Middle frontal gyrus (tissue), 1 donor: ENCODE measurements at regions not wholly inside any gene's neighbourhood (a gene's known extent, or its start where the extent isn't known, plus 50 kb on each side); places are given as distances from the start of the nearest gene placed in this dataset.

Experiments used
- DNase-seq: peaks from one replicate; pipeline ENCODE4 v3.0.0-alpha.2; 2015; ENCODE audit warnings: low spot score; ENCODE audit errors: extremely low spot score

DNA sequence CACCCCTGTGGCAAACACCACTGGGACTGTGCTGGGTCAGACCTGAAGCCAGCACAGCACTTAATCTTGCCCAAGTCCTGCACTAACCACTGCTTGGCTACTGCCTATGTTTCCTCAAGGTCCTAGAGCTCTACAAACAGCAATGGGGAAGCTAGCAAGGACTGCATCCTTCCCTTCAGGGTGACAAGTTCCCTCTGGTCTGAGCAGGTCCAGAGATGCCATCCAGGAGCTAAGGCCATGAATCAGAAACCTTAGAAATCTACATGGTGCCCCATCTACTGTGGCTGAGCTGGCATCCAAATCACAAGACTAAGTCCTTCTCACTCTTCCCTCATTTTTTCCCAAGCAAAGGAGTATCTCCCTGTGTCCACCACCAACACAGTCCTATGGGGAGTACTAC, 239.7 kb upstream of the UGT8 start:
- no peak for DNase-seq

DNA sequence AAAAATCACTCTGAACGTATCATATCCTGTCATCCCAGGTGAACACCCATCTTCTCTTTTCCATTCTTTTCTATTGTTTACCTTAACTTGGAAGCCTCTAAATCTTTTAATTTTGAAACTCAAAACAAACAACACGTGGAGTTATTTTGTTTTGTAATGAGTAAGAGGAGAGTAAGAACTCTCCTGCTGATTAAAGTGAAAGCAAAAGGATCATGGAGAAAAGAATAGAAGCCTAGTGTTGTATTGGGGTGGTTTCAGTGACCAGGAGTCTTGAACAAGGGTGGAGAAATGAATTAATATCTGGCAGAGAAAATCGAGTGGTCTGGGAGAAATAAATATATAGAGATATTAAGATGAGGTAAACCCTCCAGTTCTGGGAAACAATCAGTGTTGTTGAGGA, 237.4 kb upstream of the UGT8 start:
- DNase-seq: no peak

DNA sequence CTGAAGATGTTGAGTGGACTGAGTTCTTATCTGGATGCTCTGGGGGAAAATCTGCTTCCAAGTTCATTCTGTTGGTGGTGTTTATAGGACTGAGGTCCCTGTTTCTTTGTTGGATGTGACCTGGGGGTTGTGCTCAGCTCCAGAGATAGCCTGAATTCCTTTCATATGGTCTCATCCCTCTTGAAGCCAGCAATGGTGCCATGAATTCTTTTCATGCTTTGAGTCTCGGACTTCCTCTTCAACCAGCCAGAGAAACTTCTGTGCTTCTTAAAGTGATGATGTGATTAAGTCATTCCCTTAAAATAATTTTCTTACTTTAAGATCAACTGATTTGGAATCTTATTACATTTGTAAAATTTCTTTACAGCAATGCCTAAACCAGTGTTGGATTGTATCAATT, 233.8 kb upstream of the UGT8 start:
- DNase-seq: no peak

DNA sequence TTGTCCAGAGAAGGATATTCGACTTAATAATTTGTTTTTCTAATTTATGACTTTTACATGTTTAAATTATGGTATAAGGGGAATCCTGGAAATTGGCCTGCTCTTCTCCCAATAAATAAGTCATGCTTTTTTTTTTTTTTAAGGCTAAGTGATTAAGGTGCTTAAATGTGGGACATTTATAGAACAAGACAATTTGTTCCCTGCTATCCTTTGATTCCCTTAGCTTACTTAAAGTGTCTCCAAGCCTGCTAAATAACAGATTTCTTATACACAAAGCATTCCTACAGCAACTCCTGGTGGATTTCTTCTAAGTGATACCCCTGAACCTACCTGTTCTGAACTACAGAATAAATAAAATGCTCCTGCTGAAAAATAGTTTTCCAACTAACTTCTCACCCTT, 233.0 kb upstream of the UGT8 start:
- no peak for DNase-seq

DNA sequence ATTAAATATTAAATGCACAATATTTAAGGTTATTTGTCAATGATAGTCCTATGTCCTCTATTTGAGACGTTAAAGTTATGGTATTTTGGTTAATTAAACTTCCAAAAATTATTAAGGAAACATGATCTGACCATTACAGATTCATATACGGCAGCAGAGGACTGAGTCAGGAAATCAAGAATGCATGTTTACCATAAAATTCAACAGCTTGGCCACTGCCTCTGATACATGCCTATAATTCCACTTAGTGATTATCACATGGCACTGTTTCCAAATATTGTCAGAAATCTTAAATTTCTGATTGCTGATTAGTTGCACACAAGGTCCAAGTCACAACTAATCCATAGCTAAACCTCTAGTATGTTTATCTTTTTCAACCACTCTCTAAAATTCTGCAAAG, 232.2 kb upstream of the UGT8 start:
- DNase-seq: no peak

DNA sequence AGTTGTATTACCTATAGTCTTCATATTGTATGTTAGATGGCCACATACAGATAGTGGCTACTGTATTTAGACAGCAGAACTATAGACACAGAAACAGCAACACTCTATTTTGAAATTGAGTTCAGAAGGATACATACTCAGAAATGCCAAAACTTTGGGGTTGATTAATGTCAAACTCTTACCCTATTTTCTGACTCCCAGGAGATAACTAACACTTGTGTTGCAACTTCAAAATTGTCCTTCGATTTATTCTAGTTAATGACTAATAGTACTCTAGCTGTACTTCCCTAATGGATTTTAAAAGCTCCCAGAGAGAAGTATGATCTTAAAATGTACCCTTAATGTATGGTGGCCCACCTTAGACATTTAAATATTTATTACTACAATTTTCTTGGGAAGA, 229.9 kb upstream of the UGT8 start:
- no peak for DNase-seq

DNA sequence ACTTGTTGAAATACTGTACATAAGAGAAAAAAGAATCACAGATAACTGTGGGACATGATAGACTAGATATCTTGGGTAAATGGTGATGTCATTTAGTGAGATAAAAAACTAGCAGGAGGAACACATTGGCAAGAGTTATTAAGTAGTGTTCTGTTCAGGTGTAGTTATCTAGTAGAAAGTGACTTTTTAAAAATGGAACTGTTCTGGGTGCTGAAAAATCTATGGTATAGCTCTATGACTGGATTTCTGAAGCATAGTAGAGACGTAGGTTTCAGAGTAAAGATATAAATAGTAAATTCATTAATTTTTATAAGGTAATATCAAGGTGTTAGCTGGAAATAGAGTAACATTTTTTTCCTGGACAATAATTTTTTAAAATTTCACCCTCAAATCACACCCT, 225.1 kb upstream of the UGT8 start:
- DNase-seq: no peak

DNA sequence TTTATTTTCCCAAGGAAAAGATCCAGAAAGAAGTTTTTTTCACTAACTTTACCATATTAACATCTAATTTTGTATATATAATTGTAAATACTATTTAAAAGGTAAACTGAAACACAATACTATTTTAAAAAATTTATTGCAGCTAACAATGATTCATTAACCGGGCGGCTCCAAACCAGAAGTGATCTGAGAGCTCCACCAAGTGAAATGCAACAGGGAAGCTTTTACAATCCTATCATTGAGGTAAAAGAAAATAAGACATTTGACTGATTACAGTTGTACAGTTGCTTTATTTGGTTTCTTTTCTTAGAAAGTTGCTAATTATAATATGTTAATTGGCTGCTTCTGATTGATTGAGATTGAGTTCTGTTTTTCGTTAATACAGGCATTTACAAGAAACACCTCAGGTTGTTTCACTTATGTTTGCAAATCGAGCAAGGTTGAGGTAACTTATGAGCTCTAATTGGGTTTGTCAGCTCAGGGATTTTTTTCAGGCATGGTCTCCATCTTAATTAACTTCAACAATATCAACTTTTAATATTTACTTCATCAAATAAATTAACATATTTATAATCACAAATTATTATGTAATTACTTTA, 220.2 kb upstream of the UGT8 start:
- DNase-seq: no peak

DNA sequence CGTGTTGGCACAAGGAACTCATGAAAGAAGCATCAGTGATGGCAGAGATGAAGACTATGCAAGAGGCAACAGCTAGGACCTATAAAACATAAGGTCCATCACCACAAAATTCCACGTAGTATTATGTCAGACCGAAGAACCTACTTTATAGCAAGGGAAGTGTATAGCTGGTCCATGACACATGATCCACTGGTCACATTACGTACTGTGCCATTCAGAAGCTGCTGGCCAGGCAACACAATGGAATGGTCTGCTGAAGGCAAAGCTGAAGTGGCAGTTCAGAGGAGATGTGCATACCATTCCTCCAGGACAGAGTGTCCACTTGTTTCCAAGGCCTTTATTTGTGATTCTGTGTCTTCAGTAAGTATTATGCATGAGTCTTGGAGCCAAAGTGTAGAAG, 215.5 kb upstream of the UGT8 start:
- no peak for DNase-seq

DNA sequence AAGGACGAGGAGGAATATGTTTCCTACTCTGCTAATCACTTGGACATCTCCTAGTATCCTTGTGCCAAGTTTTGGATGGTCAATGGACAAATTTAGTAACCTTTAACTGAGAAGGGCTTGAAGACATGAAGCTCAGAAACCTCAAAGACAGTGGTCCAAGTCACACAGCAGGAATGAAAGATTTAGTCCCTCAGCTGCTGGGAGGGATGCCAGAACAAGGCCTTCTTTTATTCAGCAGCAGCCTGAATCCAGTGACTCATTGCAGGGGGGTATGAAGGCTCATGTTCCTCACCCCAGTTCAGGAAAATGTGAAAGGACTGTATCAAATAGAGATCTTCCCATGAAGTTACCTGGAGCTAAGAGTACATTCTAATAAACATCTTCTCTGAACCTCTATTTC, 214.9 kb upstream of the UGT8 start:
- DNase-seq: no peak

DNA sequence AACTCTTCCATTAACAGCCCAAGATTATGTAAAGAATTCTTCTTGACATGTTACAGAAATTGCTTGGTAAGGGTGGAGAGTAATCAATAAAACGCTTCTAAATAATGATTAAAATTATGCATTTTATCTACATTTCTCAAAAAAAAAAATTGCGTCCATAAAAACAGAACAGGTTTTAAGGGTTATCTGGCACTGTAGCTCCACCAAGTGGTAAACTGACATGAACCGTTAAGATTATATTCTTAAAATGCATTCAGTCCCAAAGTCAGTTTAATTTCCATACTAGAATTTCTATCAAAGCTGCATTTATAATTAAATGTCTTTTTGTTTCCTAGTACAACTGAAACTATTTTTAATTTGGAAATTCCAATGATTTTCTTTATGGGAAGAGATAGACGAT, 214.0 kb upstream of the UGT8 start:
- DNase-seq: peak; percentile 36

DNA sequence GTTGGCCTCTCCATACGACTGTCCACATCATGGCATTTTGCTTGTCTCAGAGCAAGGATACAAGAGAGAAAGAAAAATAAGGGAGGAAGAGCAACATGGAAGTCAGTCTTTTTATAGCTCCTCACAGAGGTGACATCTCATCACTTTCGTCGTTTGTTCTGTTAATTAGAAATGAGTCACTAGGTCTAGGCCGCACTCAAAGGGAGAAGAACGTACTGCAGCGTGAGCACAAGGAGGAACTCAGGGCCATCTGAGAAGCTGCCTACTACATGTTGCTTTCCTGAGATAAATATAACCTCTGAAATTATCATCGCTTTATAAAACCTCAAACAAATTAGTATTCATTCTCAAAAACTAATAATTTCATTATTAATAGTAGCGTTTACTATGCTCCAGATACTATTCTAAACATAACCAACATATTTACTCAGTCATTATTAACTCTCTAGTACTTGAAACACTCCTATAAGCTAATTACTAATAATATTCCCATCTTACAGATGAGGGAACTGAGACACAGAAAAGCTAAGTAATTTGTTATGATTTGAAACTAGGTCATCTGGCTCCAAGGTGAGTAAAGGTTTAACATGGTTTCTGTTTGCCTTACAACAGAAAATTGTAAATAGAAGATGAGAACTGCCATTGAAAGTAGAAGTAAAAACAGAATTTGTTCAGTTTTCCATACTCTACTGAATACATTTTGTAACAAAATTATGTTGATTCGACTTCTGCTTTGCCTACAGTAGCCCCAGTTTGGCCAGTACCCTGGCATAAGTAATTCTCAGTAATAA, 213.2 kb upstream of the UGT8 start:
- no peak for DNase-seq

DNA sequence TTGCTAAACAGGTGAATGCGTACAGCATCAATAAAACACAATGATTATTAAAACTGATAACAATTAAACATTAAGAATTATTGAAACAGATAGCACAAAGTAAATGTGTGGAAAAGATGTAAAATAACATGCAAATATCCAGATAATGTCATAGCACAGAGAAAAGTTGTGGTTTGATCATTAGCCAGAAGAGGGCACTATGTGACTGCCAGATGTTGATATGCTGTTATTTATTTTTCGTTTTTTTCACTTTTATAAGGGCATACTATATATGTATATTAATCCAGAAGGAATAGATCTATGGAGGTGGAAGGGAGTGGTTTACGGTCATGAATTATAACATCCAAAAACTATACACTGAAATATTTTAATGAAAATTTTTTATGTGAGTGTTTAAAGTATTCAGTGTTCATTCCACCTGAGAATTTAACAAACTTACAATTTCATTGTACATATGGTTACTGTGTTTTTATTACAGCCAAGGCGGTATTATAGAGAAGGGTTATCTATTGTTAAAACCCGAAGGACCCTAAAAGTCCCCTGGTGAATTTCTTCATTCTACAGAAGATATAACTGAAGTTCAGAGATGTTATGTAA, 211.9 kb upstream of the UGT8 start:
- DNase-seq: no peak

DNA sequence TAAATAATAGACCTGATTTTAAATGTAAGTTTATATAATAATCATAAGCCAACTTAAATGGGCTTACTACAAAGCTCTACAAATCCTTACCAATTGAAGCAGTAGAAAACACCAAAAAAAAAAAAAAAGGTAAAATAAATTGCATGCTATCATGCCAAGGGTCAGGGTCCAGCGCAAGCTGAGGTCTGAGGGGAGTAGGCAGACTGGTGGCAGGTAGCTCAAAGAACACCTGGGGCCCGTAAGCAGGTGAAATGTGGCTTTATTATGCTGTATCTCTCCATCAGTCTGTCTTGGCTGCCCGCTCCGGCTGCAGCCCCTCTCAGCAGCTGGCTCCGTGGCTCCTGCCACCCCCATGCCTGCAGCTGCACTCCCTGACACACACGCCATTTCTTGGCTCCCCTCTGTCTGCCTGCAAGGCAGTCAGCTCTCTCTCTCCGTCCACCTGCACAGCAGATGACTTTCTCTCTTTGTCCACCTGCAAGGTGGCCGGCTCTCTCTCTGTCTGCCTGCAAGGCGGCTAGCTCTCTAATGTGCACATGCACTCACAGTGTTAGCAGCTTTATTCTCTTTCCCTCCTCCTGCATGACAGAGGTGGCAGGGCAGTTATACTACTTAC, 209.4 kb upstream of the UGT8 start:
- no peak for DNase-seq

DNA sequence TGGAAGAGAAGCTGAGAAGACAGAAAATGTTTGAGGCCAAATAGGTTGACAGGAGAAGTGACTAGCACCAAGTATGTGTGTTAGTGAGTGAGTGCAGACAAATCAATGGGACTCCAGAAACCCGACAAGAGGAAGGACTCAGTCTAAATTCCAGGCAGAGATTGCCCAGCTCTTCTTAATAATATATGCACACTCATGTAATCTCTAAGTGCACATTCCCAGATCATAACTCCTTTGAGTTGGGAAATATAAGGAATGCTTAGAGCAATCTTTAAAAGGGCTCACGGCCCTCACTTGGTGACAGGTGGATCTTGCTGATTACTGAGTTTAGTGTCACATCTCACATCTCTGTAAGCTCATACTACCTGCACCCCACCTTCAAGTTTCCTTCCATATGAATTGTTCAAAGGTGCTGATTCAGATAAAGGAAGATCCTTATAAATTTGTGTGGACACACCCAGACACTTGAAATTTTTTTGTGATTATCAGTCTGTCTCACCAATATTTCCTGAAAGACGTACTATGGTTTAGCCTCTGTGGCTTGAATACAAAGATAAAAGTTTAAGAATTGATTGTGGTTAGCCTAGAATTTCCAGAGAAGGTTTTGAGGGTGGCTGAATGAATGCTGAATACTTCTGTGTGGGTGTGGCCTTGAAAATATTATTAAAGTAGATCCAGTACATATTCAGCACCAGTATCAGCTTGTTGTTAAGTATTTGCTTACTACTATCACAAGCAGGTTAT, 205.1 kb upstream of the UGT8 start:
- no peak for DNase-seq

DNA sequence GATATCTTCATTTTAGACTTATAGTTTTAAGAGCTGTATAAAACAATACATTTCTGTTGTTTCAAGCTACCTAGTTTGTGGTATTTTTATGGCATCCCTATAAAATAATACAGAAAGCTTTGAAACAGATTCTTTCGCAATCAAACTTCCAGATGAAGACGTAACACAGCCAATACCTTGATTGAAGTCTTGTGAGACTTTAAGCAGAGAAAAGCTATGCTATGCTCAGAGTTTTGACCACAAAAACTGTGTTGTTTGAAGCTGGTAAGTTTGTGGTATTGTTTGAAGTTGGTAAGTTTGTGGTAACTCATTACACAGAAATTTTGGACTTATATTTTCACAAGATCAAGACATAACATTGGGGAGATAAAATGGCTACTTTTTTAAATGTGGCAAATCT, 201.8 kb upstream of the UGT8 start:
- DNase-seq: no peak

DNA sequence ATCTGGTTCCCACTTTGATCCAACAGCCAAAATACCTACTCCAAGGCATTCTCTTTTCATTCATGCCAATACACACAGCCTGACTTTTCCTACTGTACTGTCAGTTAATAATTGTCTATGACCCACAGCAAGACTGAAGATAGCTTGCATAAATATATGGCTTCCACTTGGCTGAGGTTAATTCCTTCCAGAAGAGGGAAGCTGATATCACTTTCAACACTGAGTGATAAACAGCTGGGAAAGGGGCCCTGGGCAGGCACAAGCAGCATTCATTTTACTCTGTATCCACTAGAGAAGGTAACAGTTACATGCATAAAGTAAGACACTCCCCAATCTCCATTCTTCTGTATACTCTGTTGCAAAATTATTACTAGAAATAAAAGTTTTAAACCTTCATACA, 200.2 kb upstream of the UGT8 start:
- no peak for DNase-seq

DNA sequence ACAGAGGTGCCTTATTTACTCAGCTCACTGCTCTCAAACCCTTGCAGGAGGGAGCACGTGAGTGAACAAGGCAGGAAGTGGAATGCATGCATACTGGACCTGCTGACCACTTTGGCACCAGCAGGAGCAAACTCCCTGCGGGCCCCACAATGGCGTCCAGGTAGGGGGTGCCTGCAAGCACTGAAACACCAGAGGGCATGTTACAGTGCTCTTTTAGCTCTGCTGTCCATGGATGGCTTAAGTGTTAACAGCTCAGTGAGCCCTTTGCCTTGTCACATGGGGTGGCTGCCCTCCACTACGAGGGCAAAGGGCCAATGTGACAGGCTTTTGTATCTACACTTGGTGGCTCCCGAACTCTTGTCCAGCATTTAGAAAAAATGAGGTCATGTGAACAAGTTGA, 199.5 kb upstream of the UGT8 start:
- DNase-seq: no peak

DNA sequence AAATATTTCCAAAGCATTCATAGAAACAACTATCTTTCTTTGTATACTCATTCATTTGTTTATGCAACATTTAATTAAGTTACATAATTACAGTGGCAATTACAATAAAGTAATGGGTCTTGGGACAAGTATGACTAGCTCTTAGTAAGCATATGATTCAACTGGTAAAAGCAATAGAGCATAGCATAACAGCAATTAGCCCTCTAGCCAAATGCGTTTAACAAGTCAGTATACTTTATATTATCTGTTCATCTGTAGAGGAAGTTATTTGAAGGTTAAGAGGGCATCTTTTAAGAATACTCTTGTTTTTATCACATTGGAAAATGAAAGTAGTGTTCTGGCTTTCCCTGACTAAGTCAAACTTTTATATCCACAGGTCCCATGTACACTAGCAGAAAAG, 198.1 kb upstream of the UGT8 start:
- DNase-seq: no peak

DNA sequence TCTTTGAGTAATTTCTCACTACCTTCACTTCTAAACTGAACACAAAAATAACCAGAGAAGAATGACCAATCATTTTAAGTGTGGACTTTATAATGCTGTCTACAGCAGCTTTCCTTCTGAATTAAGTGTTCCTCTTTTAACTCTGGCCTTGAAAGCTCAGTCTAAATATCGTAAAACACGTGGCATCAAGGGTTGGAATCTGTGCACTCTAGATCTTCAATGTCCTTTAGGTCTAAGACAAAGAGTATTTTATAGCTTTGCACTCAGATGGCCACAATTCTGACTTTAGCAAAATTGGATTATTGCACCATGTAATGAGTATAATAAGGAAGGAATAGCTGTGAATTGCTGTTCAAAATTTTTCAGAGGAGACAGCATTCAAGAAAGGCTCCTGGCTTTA, 197.1 kb upstream of the UGT8 start:
- no peak for DNase-seq

DNA sequence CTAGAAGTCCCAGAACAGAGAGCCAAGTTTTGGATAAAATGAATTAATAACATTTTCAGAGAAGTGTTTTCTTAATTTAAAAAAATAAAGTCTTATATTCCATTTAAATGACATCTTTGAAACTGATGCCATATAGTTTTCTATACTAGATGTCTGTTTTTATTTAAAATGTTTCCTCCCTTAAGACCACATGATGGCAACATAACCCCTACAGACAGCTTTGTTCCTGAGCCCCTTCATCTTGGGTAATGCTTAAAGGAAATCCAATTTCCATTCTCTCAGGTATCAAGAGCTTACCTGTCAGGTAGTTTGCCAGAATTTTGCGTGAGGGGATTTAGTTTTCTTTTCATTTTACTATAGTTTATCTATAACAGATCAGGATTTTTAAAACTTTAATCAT, 181.4 kb upstream of the UGT8 start:
- no peak for DNase-seq

DNA sequence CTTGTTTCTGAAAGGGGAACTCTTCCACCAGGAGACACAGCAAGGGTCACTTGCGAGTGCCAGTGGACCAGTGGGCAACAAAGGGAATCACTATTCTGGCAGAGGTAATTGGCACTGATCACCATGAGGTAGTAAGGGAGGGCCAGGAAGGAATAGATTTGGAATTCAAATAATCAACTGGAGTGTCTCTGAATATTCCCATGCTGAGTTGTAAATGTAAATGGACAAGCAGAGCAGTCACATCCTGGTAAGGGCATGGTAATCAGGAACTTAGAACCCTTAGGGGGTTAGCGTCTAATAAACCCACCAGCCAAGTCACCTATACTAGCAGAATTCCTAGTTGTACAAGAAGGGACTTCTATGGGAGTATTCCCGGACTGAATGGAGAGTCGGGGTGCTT, 178.5 kb upstream of the UGT8 start:
- DNase-seq: no peak
